ENCODE measurements at regions not wholly inside any gene's neighbourhood (a gene's known extent, or its start where the extent isn't known, plus 50 kb on each side); places are given as distances from the start of the nearest gene placed in this dataset.

DNA sequence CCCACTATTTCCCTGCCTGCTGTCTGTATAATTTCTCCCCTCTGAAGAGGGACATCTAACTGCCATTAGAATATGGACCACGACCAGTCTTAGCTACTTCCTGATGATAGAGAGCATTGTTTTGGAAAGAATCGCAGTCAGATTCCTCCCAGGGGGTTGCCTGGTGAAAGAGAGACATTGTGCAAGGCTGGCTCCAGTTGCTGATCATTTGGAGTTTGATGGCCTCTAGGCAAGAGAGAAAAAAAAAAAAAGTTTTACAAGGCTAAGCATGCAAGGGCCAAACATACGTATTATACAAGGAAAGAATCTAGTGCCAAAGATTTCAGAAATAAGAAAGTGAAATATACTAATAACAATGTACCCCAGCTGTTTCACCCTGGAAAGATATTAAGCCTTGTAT, 182.2 kb downstream of the CMPK2 start:
- TF ChIP-seq, protein P1, sequence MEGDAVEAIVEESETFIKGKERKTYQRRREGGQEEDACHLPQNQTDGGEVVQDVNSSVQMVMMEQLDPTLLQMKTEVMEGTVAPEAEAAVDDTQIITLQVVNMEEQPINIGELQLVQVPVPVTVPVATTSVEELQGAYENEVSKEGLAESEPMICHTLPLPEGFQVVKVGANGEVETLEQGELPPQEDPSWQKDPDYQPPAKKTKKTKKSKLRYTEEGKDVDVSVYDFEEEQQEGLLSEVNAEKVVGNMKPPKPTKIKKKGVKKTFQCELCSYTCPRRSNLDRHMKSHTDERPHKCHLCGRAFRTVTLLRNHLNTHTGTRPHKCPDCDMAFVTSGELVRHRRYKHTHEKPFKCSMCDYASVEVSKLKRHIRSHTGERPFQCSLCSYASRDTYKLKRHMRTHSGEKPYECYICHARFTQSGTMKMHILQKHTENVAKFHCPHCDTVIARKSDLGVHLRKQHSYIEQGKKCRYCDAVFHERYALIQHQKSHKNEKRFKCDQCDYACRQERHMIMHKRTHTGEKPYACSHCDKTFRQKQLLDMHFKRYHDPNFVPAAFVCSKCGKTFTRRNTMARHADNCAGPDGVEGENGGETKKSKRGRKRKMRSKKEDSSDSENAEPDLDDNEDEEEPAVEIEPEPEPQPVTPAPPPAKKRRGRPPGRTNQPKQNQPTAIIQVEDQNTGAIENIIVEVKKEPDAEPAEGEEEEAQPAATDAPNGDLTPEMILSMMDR (conservative IDR thresholded peaks at IDR 0.05), result no peak
- no peak for TF ChIP-seq EZH2 (IDR thresholded peaks at IDR 0.05; ENCODE audit: low read depth)

Measured in PC-9 (cell line).